Right lobe of liver (tissue), 4 donors: ENCODE measurements at regions not wholly inside any gene's neighbourhood (a gene's known extent, or its start where the extent isn't known, plus 50 kb on each side); places are given as distances from the start of the nearest gene placed in this dataset.

ENCODE experiments used
- CTCF ChIP-seq, 4 donors: fragments of 200-600 bp in 3 of 4; fragments of 450-650 bp in 1 of 4; IDR thresholded peaks; one replicate each; pipeline versions ENCODE4 v1.5.1 to v1.8.0; 2016 to 2022; ENCODE audit warnings: antibody characterized with exemption in 4 of 4, mild to moderate bottlenecking in 2 of 4
- POLR2A ChIP-seq: fragments of 450-650 bp; IDR thresholded peaks from one replicate; pipeline ENCODE4 v1.6.1; 2017; ENCODE audit warnings: antibody characterized with exemption, mild to moderate bottlenecking
- donor health status: DM: no; HTN: no; CAD: no.
- donor health status: DM: no; HTN: no; CAD: no.
- donor health status: DM: no; HTN: yes; CAD: no.

DNA sequence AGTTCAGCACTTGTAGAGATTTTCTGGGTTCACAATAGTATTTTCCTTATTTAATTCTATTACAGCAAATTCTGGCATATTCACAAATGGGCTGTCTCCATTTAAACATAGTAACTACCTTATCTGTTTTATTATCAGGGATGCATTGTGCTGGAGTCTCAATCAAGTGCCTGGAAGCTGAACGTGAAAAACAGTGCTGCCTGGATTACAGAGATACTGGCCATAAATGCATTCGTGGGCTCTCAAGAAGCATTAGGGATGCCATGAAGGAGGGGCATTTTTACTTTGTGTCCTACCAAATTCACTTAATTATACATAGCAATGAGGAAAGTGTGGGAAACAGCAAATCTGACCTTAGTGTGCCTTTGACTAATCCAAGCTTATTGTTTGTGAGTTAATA lies 184.6 kb downstream of the ABCC12 start:
- TF ChIP-seq CTCF (IDR thresholded peaks at IDR 0.05) (no peak), POLR2A (no peak)
